HG03520 (cell line): ENCODE measurements at regions not wholly inside any gene's neighbourhood (a gene's known extent, or its start where the extent isn't known, plus 50 kb on each side); places are given as distances from the start of the nearest gene placed in this dataset.
"Not testable (repeated sequence)": the region's sequence is repeated elsewhere in the genome, so short reads cannot be mapped to it uniquely, and the experiment has no call there.

Source experiments
- ATAC-seq: cut with Tn5 transposase; IDR thresholded peaks from one replicate; pipeline ENCODE4 v1.9.1; 2021; ENCODE audit warnings: mild to moderate bottlenecking, moderate library complexity; ENCODE audit not compliant: unreplicated experiment

DNA sequence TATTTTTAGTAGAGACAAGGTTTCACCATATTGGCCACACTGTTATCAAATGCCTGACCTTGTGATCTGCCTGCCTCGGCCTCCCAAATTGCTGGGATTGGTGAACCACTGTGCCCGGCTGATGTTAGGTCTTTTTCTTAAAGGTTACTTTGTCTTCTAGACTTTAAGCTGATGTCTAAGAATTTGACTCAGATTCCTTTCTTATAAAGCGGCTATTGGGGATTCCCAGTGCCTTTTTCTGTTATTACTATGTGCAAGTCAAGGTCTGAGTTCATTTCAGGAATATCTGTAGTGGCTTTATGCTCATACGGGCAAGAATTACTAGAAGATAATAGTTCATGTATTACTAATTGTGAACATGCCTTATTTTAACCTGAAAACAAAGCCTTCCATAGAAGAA, 102.8 kb downstream of the LAT start:
- ATAC-seq = not testable (repeated sequence)

DNA sequence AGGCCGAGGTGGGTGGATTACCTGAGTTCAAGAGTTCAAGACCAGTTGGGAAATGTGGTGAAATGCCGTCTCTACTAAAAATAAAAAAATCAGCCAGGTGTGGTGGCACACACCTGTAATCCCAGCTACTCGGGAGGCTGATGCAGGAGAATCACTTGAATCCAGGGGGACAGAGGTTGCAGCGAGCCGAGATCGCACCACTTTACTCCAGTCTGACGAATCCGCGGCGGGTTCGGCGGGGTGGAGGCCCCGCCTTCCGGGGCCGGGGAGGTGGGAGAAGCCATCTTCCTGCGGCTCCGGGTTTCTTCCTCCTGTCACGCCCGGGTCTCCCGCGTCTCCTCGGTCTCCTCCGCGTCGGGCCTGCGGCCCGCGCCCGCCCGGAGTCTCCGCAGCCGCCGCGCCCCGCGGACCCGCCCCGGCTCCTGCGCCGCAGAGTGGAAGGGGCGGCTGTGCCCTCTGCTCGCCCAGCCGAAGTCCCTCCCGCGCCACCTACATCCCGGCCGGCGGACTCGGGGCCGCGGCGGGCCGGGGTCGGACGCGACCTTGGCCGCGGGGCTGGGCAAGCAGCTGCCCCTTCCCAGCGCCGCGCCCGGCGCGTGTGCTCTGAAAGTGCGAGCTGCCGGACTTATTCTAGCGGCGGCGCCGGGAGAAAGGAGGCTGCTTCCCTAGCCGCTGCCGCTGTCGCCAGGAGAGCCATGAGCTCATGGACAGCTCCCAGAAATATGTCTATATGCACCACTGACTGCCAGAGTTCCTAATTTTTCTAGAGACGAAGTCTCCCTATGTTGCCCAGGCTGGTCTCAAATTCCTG, 97.2 kb downstream of the LAT start:
- ATAC-seq = not testable (repeated sequence)

DNA sequence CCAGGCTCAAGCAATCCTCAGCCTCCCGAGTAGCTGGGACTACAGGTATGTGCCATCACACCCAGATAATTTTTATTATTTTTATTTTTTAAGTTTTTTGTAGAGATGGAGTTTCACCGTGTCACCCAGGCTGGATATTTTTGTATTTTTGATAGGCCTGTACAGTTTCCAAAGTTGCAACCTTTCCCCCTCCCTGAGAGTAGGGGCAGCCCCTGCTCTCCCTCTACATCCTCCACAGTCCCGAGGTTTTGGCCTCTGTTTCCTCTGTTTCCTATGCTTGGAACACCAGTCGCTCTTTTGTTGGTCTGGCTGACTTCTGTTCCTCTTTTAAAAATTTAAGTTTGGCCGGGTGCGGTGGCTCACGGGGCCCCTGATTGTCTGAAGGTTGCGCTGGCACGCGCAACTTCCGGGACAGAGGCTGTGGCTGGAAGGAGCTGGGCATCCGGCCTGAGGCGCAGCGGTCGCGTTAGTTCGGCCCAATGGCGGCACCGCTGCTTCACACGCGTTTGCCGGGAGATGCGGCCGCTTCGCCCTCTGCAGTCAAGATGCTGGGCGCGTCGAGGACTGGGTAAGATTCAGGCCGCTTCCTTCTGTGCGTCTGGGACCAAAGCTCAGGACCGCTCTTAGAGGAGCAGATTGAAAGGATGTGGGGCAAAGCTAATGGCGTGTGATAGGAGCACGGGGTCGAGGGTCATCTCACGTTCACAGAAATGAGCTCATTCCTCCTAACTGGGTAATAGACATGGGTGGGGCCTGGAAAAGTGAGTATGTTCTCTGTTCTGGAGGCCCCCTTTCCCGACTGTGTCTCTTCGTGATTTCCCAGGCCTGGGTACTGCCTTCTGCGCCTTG, 89.9 kb downstream of the LAT start:
- ATAC-seq = peak; percentile 83

DNA sequence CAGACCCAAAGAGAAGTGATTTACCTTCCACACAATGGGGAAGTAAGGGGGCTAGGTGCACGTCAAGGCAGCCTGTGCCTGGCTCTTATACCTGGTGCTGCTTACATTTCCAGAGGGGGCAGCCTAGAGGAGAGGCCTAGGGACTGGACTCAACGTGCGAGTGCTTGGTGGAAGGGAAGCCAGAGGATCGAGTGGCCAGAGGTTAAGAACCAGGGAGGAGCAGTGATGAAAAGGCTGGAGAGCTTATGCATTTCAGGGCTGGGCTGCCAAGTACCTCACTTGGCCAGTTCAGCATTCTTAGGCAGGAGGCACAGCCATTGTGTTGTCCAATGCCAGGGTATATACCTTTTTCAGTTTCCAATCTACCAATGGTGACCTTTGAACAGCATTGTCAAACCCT, 77.4 kb downstream of the LAT start:
- ATAC-seq = not testable (repeated sequence)

DNA sequence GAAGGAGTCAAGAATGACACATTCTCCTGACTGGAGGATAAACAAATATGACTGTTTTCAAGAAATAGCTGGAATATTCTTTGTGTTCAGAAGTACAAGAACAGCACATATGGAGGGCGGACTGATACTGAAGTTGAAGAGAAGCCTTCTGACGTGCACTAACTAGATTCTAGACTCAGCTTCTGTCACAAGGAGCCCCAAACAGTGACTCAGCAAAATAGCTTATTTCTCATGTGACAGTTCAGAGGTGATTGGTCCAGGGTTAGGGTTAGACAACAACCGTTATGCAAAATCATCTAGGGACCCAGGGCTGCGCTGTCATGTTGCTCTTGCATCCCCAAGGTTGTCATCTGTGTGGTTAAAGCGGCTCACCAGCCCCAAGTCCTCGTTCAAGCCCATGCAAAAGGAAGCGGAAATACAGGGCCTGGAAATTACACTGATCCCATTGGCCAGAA, 76.6 kb downstream of the LAT start:
- ATAC-seq = not testable (repeated sequence)

DNA sequence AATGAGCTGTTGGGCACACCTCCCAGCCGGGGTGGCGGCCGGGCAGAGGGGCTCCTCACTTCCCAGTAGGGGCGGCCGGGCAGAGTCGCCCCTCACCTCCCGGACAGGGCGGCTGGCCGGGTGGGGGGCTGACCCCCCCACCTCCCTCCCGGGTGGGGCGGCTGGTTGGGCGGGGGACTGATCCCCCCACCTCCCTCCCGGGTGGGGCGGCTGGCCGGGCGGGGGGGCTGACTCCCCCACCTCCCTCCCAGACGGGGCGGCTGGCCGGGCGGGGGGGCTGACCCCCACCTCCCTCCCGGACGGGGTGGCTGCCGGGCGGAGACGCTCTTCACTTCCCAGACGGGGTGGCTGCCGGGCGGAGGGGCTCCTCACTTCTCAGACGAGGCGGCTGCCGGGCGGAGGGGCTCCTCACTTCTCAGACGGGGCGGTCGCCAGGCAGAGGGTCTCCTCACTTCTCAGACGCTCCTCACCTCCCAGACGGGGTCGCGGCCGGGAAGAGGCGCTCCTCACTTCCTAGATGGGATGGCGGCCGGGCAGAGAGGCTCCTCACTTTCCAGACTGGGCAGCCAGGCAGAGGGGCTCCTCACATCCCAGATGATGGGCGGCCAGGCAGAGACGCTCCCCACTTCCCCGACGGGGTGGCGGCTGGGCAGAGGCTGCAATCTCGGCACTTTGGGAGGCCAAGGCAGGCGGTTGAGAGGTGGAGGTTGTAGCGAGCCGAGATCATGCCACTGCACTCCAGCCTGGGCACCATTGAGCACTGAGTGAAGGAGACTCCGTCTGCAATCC, 75.4 kb downstream of the LAT start:
- not testable (repeated sequence) for ATAC-seq

DNA sequence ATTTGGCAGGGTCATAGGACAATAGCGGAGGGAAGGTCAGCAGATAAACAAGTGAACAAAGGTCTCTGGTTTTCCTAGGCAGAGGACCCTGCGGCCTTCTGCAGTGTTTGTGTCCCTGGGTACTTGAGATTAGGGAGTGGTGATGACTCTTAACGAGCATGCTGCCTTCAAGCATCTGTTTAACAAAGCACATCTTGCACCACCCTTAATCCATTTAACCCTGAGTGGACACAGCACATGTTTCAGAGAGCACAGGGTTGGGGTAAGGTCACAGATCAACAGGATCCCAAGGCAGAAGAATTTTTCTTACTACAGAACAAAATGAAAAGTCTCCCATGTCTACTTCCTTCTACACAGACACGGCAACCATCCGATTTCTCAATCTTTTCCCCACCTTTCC, 74.7 kb downstream of the LAT start:
- not testable (repeated sequence) for ATAC-seq
